ENCODE measurements at regions not wholly inside any gene's neighbourhood (a gene's known extent, or its start where the extent isn't known, plus 50 kb on each side); places are given as distances from the start of the nearest gene placed in this dataset.

GRCh38 chr2:225911019-225911418 lies 511.5 kb downstream of the NYAP2 start:
- no peak for TF ChIP-seq CTCF (conservative IDR thresholded peaks at IDR 0.05)
- Mint-ChIP-seq H3K9me3 (peaks cover 4% of the 10 kb centered on the region), H3K27ac (ENCODE audit: unreplicated experiment) (no peak overlapping the region)

GRCh38 chr2:225895126-225895525 lies 495.6 kb downstream of the NYAP2 start:
- no peak for DNase-seq (ENCODE audit: low read depth, low spot score)
- Mint-ChIP-seq H3K4me3 (no peak overlapping the region), H3K27ac (ENCODE audit: unreplicated experiment) (no peak overlapping the region), H3K27me3 (ENCODE audit: low read depth) (no peaks in the 10 kb centered on the region), H3K4me1 (peaks cover 9% of the 10 kb centered on the region), H3K9me3 (no peaks in the 10 kb centered on the region), H3K36me3 (ENCODE audit: low read depth) (no peaks in the 10 kb centered on the region)
- TF ChIP-seq CTCF (conservative IDR thresholded peaks at IDR 0.05) = no peak

More at GRCh38 chr2:225911019-225911418, 511.5 kb downstream of the NYAP2 start:
- no peaks in the 10 kb centered on the region for H3K27me3 Mint-ChIP-seq (ENCODE audit: low read depth)
- peaks cover 3% of the 10 kb centered on the region for H3K36me3 Mint-ChIP-seq (ENCODE audit: low read depth)
- no peak for DNase-seq (ENCODE audit: low read depth, low spot score)
- H3K4me3 Mint-ChIP-seq = no peak overlapping the region
- H3K4me1 Mint-ChIP-seq = no peaks in the 10 kb centered on the region

- Mint-ChIP-seq H3K4me1 (peaks cover 9% of the 10 kb centered on the region), H3K4me3 (no peak overlapping the region), H3K27me3 (ENCODE audit: low read depth) (no peaks in the 10 kb centered on the region), H3K27ac (ENCODE audit: unreplicated experiment) (no peak overlapping the region), H3K36me3 (ENCODE audit: low read depth) (no peaks in the 10 kb centered on the region), H3K9me3 (no peaks in the 10 kb centered on the region)
- no peak for TF ChIP-seq CTCF (conservative IDR thresholded peaks at IDR 0.05)
- no peak for DNase-seq (ENCODE audit: low read depth, low spot score)
These were observed 494.9 kb downstream of the NYAP2 start for GRCh38 chr2:225894236-225894980.

GRCh38 chr2:225893151-225893550 lies 493.6 kb downstream of the NYAP2 start:
- Mint-ChIP-seq H3K27ac (ENCODE audit: unreplicated experiment) (no peak overlapping the region), H3K9me3 (no peaks in the 10 kb centered on the region), H3K4me3 (no peak overlapping the region), H3K27me3 (ENCODE audit: low read depth) (no peaks in the 10 kb centered on the region), H3K36me3 (ENCODE audit: low read depth) (no peaks in the 10 kb centered on the region), H3K4me1 (peaks cover 9% of the 10 kb centered on the region)
- no peak for DNase-seq (ENCODE audit: low read depth, low spot score)
- TF ChIP-seq CTCF (conservative IDR thresholded peaks at IDR 0.05) = no peak

GRCh38 chr2:225891771-225892170 lies 492.3 kb downstream of the NYAP2 start:
- no peak for DNase-seq (ENCODE audit: low read depth, low spot score)
- no peak overlapping the region for H3K4me3 Mint-ChIP-seq
- no peaks in the 10 kb centered on the region for H3K9me3 Mint-ChIP-seq
- no peak for TF ChIP-seq CTCF (conservative IDR thresholded peaks at IDR 0.05)
- peaks cover 9% of the 10 kb centered on the region for H3K4me1 Mint-ChIP-seq
- no peaks in the 10 kb centered on the region for H3K36me3 Mint-ChIP-seq (ENCODE audit: low read depth)
- H3K27ac Mint-ChIP-seq (ENCODE audit: unreplicated experiment) = no peak overlapping the region
- H3K27me3 Mint-ChIP-seq (ENCODE audit: low read depth) = no peaks in the 10 kb centered on the region
